Activated CD8-positive, alpha-beta memory T cell treated with anti-CD3 and anti-CD28 coated beads for 36 hours (primary cell): ENCODE measurements at regions not wholly inside any gene's neighbourhood (a gene's known extent, or its start where the extent isn't known, plus 50 kb on each side); places are given as distances from the start of the nearest gene placed in this dataset.

Source experiments
- CTCF ChIA-PET: fragments of 350-600 bp; sonication (Branson Sonifier 250); formaldehyde crosslinking; loops from one replicate; lab custom pipeline; 2021; ENCODE audit warnings: antibody characterized with exemption; lab: Charles Lee
- POLR2A ChIA-PET: fragments of 350-600 bp; sonication (Branson Sonifier 250); formaldehyde crosslinking; loops from one replicate; lab custom pipeline; 2021; ENCODE audit warnings: antibody characterized with exemption; lab: Charles Lee

- CTCF ChIA-PET = interaction anchor here (1.0 kb wide), 1 partner anchor 8 kb away, joined by 3 read pairs; no protein-coding TSS in a partner anchor
- POLR2A ChIA-PET = no interaction called here
Measured at GRCh38 chr14:98077176-98077575, 1194.8 kb downstream of the BCL11B start.

- ChIA-PET CTCF (no interaction called here), POLR2A (no interaction called here)
Measured at GRCh38 chr14:98082833-98083232, 1189.2 kb downstream of the BCL11B start.

- ChIA-PET POLR2A (no interaction called here), CTCF (interaction anchor here (0.6 kb wide), 1 partner anchor 11 kb away, joined by 3 read pairs; no protein-coding TSS in a partner anchor)
Measured at GRCh38 chr14:98085751-98086150, 1186.2 kb downstream of the BCL11B start.

GRCh38 chr14:98093111-98093510 lies 1178.9 kb downstream of the BCL11B start:
- ChIA-PET CTCF (interaction anchor here (0.5 kb wide), 1 partner anchor 896 kb away, joined by 3 read pairs; no protein-coding TSS in a partner anchor), POLR2A (no interaction called here)

GRCh38 chr14:98099527-98099926 lies 1172.5 kb downstream of the BCL11B start:
- POLR2A ChIA-PET = no interaction called here
- CTCF ChIA-PET = no interaction called here

GRCh38 chr14:98101323-98101722 lies 1170.7 kb downstream of the BCL11B start:
- CTCF ChIA-PET = no interaction called here
- POLR2A ChIA-PET = no interaction called here

- ChIA-PET POLR2A (no interaction called here), CTCF (no interaction called here)
Measured at GRCh38 chr14:98103705-98104104, 1168.3 kb downstream of the BCL11B start.

- CTCF ChIA-PET = no interaction called here
- POLR2A ChIA-PET = no interaction called here
Measured at GRCh38 chr14:98109326-98109725, 1162.7 kb downstream of the BCL11B start.

- ChIA-PET POLR2A (no interaction called here), CTCF (no interaction called here)
Measured at GRCh38 chr14:98112194-98112780, 1159.7 kb downstream of the BCL11B start.

- ChIA-PET CTCF (no interaction called here), POLR2A (interaction anchor here (0.6 kb wide), 1 partner anchor 22 kb away, joined by 3 read pairs; no protein-coding TSS in a partner anchor)
Measured at GRCh38 chr14:98114122-98114895, 1157.7 kb downstream of the BCL11B start.

GRCh38 chr14:98114946-98115345 lies 1157.1 kb downstream of the BCL11B start:
- ChIA-PET CTCF (no interaction called here), POLR2A (no interaction called here)

GRCh38 chr14:98118749-98119148 lies 1153.2 kb downstream of the BCL11B start:
- ChIA-PET CTCF (no interaction called here), POLR2A (no interaction called here)

- ChIA-PET POLR2A (no interaction called here), CTCF (no interaction called here)
Measured at GRCh38 chr14:98119739-98120138, 1152.3 kb downstream of the BCL11B start.

- ChIA-PET POLR2A (interaction anchor here (0.7 to 1.1 kb wide), 2 partner anchors 106 to 664 kb away, joined by 3 read pairs; no protein-coding TSS in a partner anchor), CTCF (no interaction called here)
Measured at GRCh38 chr14:98120831-98121464, 1151.0 kb downstream of the BCL11B start.

- POLR2A ChIA-PET = no interaction called here
- CTCF ChIA-PET = no interaction called here
Measured at GRCh38 chr14:98122527-98122926, 1149.5 kb downstream of the BCL11B start.

GRCh38 chr14:98130691-98131090 lies 1141.3 kb downstream of the BCL11B start:
- POLR2A ChIA-PET = no interaction called here
- CTCF ChIA-PET = no interaction called here

GRCh38 chr14:98131406-98131805 lies 1140.6 kb downstream of the BCL11B start:
- ChIA-PET POLR2A (no interaction called here), CTCF (interaction anchor here (1.3 kb wide), 1 partner anchor 15 kb away, joined by 3 read pairs; no protein-coding TSS in a partner anchor)

GRCh38 chr14:98133806-98134205 lies 1138.2 kb downstream of the BCL11B start:
- ChIA-PET POLR2A (no interaction called here), CTCF (no interaction called here)

GRCh38 chr14:98136012-98136789 lies 1135.8 kb downstream of the BCL11B start:
- POLR2A ChIA-PET = no interaction called here
- CTCF ChIA-PET = interaction anchor here (0.5 to 1.6 kb wide), 3 partner anchors 33 to 217 kb away, joined by 3 to 5 read pairs (median 4); no protein-coding TSS in a partner anchor
